ENCODE measurements at regions not wholly inside any gene's neighbourhood (a gene's known extent, or its start where the extent isn't known, plus 50 kb on each side); places are given as distances from the start of the nearest gene placed in this dataset.

- no peak for DNase-seq (ENCODE audit: low read depth)
- H3K4me3 ChIP-seq (ENCODE audit: low read length): no peak overlapping the region
- no peak for TF ChIP-seq CTCF (conservative IDR thresholded peaks at IDR 0.05; ENCODE audit: low read depth, low read length)
Observed at GRCh38 chr5:116747881-116748280, 173.3 kb upstream of the SEMA6A start.

GRCh38 chr5:116746668-116747067 lies 172.0 kb upstream of the SEMA6A start:
- no peak overlapping the region for H3K4me3 ChIP-seq (ENCODE audit: low read length)
- TF ChIP-seq CTCF (conservative IDR thresholded peaks at IDR 0.05; ENCODE audit: low read depth, low read length): no peak
- DNase-seq (ENCODE audit: low read depth): no peak

- no peak for DNase-seq (ENCODE audit: low read depth)
- TF ChIP-seq CTCF (conservative IDR thresholded peaks at IDR 0.05; ENCODE audit: low read depth, low read length): no peak
- no peak overlapping the region for H3K4me3 ChIP-seq (ENCODE audit: low read length)
Observed at GRCh38 chr5:116740771-116741170, 166.1 kb upstream of the SEMA6A start.

GRCh38 chr5:116739571-116739970 lies 164.9 kb upstream of the SEMA6A start:
- no peak overlapping the region for H3K4me3 ChIP-seq (ENCODE audit: low read length)
- no peak for DNase-seq (ENCODE audit: low read depth)
- TF ChIP-seq CTCF (conservative IDR thresholded peaks at IDR 0.05; ENCODE audit: low read depth, low read length): no peak

- H3K4me3 ChIP-seq (ENCODE audit: low read length): no peak overlapping the region
- no peak for DNase-seq (ENCODE audit: low read depth)
- TF ChIP-seq CTCF (conservative IDR thresholded peaks at IDR 0.05; ENCODE audit: low read depth, low read length): no peak
Observed at GRCh38 chr5:116738615-116739261, 164.1 kb upstream of the SEMA6A start.

GRCh38 chr5:116738239-116738614 lies 163.6 kb upstream of the SEMA6A start:
- H3K4me3 ChIP-seq (ENCODE audit: low read length): no peak overlapping the region
- no peak for DNase-seq (ENCODE audit: low read depth)
- TF ChIP-seq CTCF (conservative IDR thresholded peaks at IDR 0.05; ENCODE audit: low read depth, low read length): no peak

- TF ChIP-seq CTCF (conservative IDR thresholded peaks at IDR 0.05; ENCODE audit: low read depth, low read length): no peak
- no peak for DNase-seq (ENCODE audit: low read depth)
- no peak overlapping the region for H3K4me3 ChIP-seq (ENCODE audit: low read length)
Observed at GRCh38 chr5:116736671-116737070, 162.0 kb upstream of the SEMA6A start.
